Tibial nerve (tissue), 4 donors: ENCODE measurements at regions not wholly inside any gene's neighbourhood (a gene's known extent, or its start where the extent isn't known, plus 50 kb on each side); places are given as distances from the start of the nearest gene placed in this dataset.
A peak's percentile ranks its signal among the peaks of the same experiment; 100 is the strongest.

ENCODE experiments used
- DNase-seq, 2 donors: peaks; one replicate each; pipeline ENCODE4 v3.0.0-alpha.2; 2019; ENCODE audit warnings: low spot score in 2 of 2
- H3K27ac ChIP-seq, 4 donors: fragments of 200-600 bp; sonication (generic) in 3 of 4; one replicate each; pipeline ENCODE4 v1.5.1; 2017 to 2019; ENCODE audit warnings: mild to moderate bottlenecking in 1 of 4
- H3K27me3 ChIP-seq, 2 donors: fragments of 200-600 bp; sonication (generic) in 1 of 2; one replicate each; pipeline versions ENCODE4 v1.5.1 to v1.6.0; 2017 to 2019
- H3K36me3 ChIP-seq, 3 donors: fragments of 200-600 bp; sonication (generic); one replicate each; pipeline ENCODE4 v1.5.1; 2018 to 2019
- H3K4me1 ChIP-seq, 4 donors: fragments of 200-600 bp; sonication (generic) in 3 of 4; one replicate each; pipeline ENCODE4 v1.5.1; 2017 to 2019
- H3K4me3 ChIP-seq, 4 donors: fragments of 200-600 bp; sonication (generic) in 3 of 4; one replicate each; pipeline ENCODE4 v1.5.1; 2017 to 2019; ENCODE audit warnings: mild to moderate bottlenecking in 1 of 4, moderate library complexity in 1 of 4
- H3K9me3 ChIP-seq, 4 donors: fragments of 200-600 bp; sonication (generic) in 3 of 4; one replicate each; pipeline ENCODE4 v1.5.1; 2017 to 2019
- CTCF ChIP-seq, 5 experiments: fragments of 200-600 bp in 3 of 5; fragments of 450-650 bp in 2 of 5; sonication (generic) in 3 of 5; IDR thresholded peaks; one replicate each; pipeline ENCODE4 v1.5.1; 2016 to 2019; ENCODE audit warnings: antibody characterized with exemption in 5 of 5, mild to moderate bottlenecking in 3 of 5, moderate library complexity in 2 of 5
- EP300 ChIP-seq, 2 donors: sonication (generic); formaldehyde crosslinking; IDR thresholded peaks; one replicate each; pipeline ENCODE4 v1.6.1; 2017; ENCODE audit warnings: antibody characterized with exemption in 2 of 2, mild to moderate bottlenecking in 1 of 2
- POLR2A ChIP-seq, 2 donors: fragments of 450-650 bp; IDR thresholded peaks; one replicate each; pipeline ENCODE4 v1.6.1; 2017; ENCODE audit warnings: antibody characterized with exemption in 2 of 2, mild to moderate bottlenecking in 2 of 2, moderate library complexity in 2 of 2
- WGBS, 2 donors: methylation state at CpG; one replicate each; pipeline ENCODE4 v1.1.5; 2018; 5-methylcytosine and 5-hydroxymethylcytosine counted together

GRCh38 chr11:45085646-45086501, 60.6 kb upstream of the PRDM11 start:
- Histone ChIP-seq H3K4me1 (peaks cover 0 to 39% (median 6%) of the 10 kb centered on the region in 4 donors), H3K36me3 (no peaks in the 10 kb centered on the region), H3K9me3 (no peaks in the 10 kb centered on the region), H3K27me3 (peaks cover 0 to 7% of the 10 kb centered on the region in 2 donors), H3K27ac (no peak overlapping the region), H3K4me3 (no peak overlapping the region)
- 53 to 63% methylated on average over 11 of the region's 11 CpGs for WGBS, 2 donors
- no peak for TF ChIP-seq CTCF (IDR thresholded peaks at IDR 0.05)
- TF ChIP-seq EP300 (IDR thresholded peaks at IDR 0.05) = no peak
- TF ChIP-seq POLR2A (IDR thresholded peaks at IDR 0.05) = no peak
- DNase-seq = no peak

DNA sequence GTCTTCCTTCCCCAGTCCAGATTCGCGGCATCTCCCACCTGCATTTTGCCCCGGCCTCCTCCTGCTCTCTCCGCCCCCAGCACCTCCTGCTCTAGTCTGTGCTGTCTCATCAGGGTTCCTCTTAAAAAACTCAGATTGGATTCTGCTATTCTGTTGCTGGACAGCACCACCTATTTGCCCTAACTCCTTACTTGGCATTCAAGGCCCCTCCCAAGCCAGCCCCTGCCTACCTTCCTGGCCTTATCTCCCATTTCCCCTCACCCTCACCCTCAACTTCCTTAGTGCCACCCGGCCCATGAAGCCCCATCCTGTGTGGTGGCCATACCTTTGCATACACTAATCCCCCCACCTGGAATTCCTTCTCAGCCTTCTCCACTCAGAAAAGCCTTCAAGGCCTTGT, 59.9 kb upstream of the PRDM11 start:
- DNase-seq = no peak
- Histone ChIP-seq H3K9me3 (no peaks in the 10 kb centered on the region), H3K4me3 (no peak overlapping the region), H3K27me3 (peaks cover 0 to 7% of the 10 kb centered on the region in 2 donors), H3K36me3 (no peaks in the 10 kb centered on the region), H3K4me1 (peaks cover 0 to 45% (median 7%) of the 10 kb centered on the region in 4 donors), H3K27ac (no peak overlapping the region)
- WGBS, 2 donors = 88 to 92% methylated on average over 5 of the region's 5 CpGs
- no peak for TF ChIP-seq EP300 (IDR thresholded peaks at IDR 0.05)
- TF ChIP-seq CTCF (IDR thresholded peaks at IDR 0.05) = no peak
- no peak for TF ChIP-seq POLR2A (IDR thresholded peaks at IDR 0.05)

- no peaks in the 10 kb centered on the region for H3K9me3 ChIP-seq
- no peak overlapping the region for H3K4me3 ChIP-seq
- no peaks in the 10 kb centered on the region for H3K36me3 ChIP-seq
- TF ChIP-seq CTCF (IDR thresholded peaks at IDR 0.05) (no peak), POLR2A (IDR thresholded peaks at IDR 0.05) (no peak), EP300 (IDR thresholded peaks at IDR 0.05) (no peak)
- 60% methylated on average over 7 of the region's 7 CpGs for WGBS, 2 donors
- DNase-seq = no peak
- H3K27ac ChIP-seq = no peak overlapping the region
- peaks cover 0 to 53% (median 10%) of the 10 kb centered on the region in 4 donors for H3K4me1 ChIP-seq
- peaks cover 0 to 5% of the 10 kb centered on the region in 2 donors for H3K27me3 ChIP-seq
Observed at GRCh38 chr11:45087086-45087899, 59.1 kb upstream of the PRDM11 start.

- TF ChIP-seq POLR2A (IDR thresholded peaks at IDR 0.05) (no peak), EP300 (IDR thresholded peaks at IDR 0.05) (no peak), CTCF (IDR thresholded peaks at IDR 0.05) (no peak)
- Histone ChIP-seq H3K4me1 (peaks cover 0 to 58% (median 12%) of the 10 kb centered on the region in 4 donors), H3K4me3 (no peak overlapping the region), H3K27ac (no peak overlapping the region), H3K9me3 (no peaks in the 10 kb centered on the region), H3K36me3 (no peaks in the 10 kb centered on the region), H3K27me3 (no peaks in the 10 kb centered on the region)
- WGBS, 2 donors = 39 to 44% methylated on average over 7 of the region's 7 CpGs
- no peak for DNase-seq
Observed at GRCh38 chr11:45087900-45088160, 58.6 kb upstream of the PRDM11 start.

- peaks cover 0 to 63% (median 15%) of the 10 kb centered on the region in 4 donors for H3K4me1 ChIP-seq
- H3K9me3 ChIP-seq = no peaks in the 10 kb centered on the region
- H3K36me3 ChIP-seq = no peaks in the 10 kb centered on the region
- DNase-seq = peak; percentile 71 to 86
- peak overlapping the region in 3 of 4 donors; percentile 55 to 82 (median 82) for H3K27ac ChIP-seq
- H3K27me3 ChIP-seq = no peaks in the 10 kb centered on the region
- WGBS, 2 donors = 32 to 37% methylated on average over 2 of the region's 2 CpGs
- TF ChIP-seq CTCF (IDR thresholded peaks at IDR 0.05) (no peak), EP300 (IDR thresholded peaks at IDR 0.05) (peak; percentile 40 to 89), POLR2A (IDR thresholded peaks at IDR 0.05) (no peak)
- no peak overlapping the region for H3K4me3 ChIP-seq
Observed at GRCh38 chr11:45089251-45089650, 57.2 kb upstream of the PRDM11 start.
